ENCODE measurements at regions not wholly inside any gene's neighbourhood (a gene's known extent, or its start where the extent isn't known, plus 50 kb on each side); places are given as distances from the start of the nearest gene placed in this dataset.

DNA sequence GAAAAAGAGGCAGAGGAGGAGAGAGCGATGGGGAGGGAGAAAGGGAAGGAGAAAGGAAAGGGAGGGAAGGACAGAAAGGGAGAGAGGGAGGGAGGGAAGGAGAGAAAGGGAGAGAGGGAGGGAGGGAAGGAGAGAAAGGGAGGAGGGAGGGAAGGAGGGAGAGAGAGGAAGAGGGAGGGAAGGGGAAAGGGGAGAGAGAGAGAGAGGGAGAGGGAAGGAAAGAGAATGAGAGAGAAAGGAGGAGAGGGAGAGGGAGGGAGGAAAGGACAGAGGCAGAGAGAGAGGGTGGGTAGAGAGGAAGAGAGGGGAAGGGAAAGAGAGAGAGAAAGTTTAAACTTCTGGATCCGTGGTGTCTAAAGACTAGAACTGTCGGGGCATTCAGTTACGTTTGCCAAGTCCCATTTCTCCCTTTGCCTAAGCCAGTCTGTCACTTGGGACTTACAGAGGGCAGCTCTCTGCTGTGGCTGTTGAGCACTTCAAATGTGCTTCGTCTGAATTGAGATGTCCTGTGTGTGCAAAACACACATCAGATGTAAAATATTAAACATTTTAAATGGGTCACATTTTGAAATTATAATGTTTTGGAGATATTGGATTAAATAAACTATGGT is 62.6 kb downstream of the PLXNA1 start:
- TF ChIP-seq, protein P1, sequence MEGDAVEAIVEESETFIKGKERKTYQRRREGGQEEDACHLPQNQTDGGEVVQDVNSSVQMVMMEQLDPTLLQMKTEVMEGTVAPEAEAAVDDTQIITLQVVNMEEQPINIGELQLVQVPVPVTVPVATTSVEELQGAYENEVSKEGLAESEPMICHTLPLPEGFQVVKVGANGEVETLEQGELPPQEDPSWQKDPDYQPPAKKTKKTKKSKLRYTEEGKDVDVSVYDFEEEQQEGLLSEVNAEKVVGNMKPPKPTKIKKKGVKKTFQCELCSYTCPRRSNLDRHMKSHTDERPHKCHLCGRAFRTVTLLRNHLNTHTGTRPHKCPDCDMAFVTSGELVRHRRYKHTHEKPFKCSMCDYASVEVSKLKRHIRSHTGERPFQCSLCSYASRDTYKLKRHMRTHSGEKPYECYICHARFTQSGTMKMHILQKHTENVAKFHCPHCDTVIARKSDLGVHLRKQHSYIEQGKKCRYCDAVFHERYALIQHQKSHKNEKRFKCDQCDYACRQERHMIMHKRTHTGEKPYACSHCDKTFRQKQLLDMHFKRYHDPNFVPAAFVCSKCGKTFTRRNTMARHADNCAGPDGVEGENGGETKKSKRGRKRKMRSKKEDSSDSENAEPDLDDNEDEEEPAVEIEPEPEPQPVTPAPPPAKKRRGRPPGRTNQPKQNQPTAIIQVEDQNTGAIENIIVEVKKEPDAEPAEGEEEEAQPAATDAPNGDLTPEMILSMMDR (conservative IDR thresholded peaks at IDR 0.05; ENCODE audit: low read depth, low read length) = no peak
- TF ChIP-seq EZH2 (IDR thresholded peaks at IDR 0.05; ENCODE audit: borderline replicate concordance, low read depth, low read length, poor library complexity, severe bottlenecking) = no peak
